HepG2 (cell line): ENCODE measurements at regions not wholly inside any gene's neighbourhood (a gene's known extent, or its start where the extent isn't known, plus 50 kb on each side); places are given as distances from the start of the nearest gene placed in this dataset.

Experiments
- ATAC-seq: fragments of 200-7000 bp; cut with Tn5 transposase; 3 replicates; pipeline ENCODE4 v1.9.1; 2020; ENCODE audit warnings: mild to moderate bottlenecking, moderate library complexity
- BruUV-seq: library from RNA; stranded (reverse); fragments of 400-500 nt; replicated peaks from 2 replicates; lab custom pipeline; 2021; lab: Mats Ljungman, UMichigan
- CTCF ChIA-PET: fragments of 300-600 bp; formaldehyde crosslinking; extraction: SDS; loops from one replicate; lab custom pipeline; 2021; ENCODE audit warnings: low total read pairs, inconsistent platforms, low intra/inter-chr PET ratio; lab: Yijun Ruan, JAX
- POLR2A ChIA-PET: fragments of 350-600 bp; sonication (Branson Sonifier 250); formaldehyde crosslinking; loops from one replicate; lab custom pipeline; 2020; ENCODE audit warnings: antibody characterized with exemption, inconsistent platforms; lab: Yijun Ruan, JAX
- DNase-seq: peaks from one replicate; pipeline ENCODE4 v3.0.0-alpha.2; 2015; ENCODE audit warnings: low spot score
- FAIRE-seq: peaks from 3 replicates; lab custom pipeline; 2011; peaks lifted over from hg19 to GRCh38; lab: Jason Lieb, UNC
- H2AFZ ChIP-seq: one replicate; pipeline ENCODE4 v1.6.1; 2011; ENCODE audit warnings: low read length, inconsistent platforms
- H3K27ac ChIP-seq: fragments of 300-600 bp; 3 replicates; pipeline ENCODE4 v1.8.0; 2011; ENCODE audit warnings: mixed run types, mild to moderate bottlenecking, mixed read lengths, low read length, inconsistent platforms; ENCODE audit not compliant: insufficient read depth; ENCODE audit errors: extremely low read length
- H3K27me3 ChIP-seq, 2 experiments: fragments of 200-600 bp in 1 of 2; 2 replicates in 1 of 2; 3 replicates in 1 of 2; pipeline versions ENCODE4 v1.6.0 to v1.8.0; 2011; ENCODE audit warnings: low read length in 2 of 2, mild to moderate bottlenecking in 2 of 2, moderate library complexity in 2 of 2, inconsistent platforms in 1 of 2; ENCODE audit not compliant: insufficient read depth in 2 of 2, control insufficient read depth in 1 of 2
- H3K36me3 ChIP-seq, 2 experiments: fragments of 200-600 bp in 1 of 2; replicated peaks in 1 of 2; 2 replicates in 1 of 2; 3 replicates in 1 of 2; pipeline versions ENCODE4 v1.5.1 to v1.8.0; 2011; ENCODE audit warnings: low read length in 2 of 2, inconsistent platforms in 1 of 2; ENCODE audit not compliant: insufficient read depth in 2 of 2, control insufficient read depth in 1 of 2
- H3K4me1 ChIP-seq: 2 replicates; pipeline ENCODE4 v1.5.1; 2012; ENCODE audit warnings: low read length, inconsistent platforms; ENCODE audit not compliant: insufficient read depth
- H3K4me2 ChIP-seq: 2 replicates; pipeline ENCODE4 v1.6.0; 2011; ENCODE audit warnings: low read depth, low read length, inconsistent platforms
- H3K4me3 ChIP-seq, 3 experiments: fragments of 200-600 bp in 1 of 3; sonication (generic), shearing (Covaris generic) in 1 of 3; replicated peaks in 1 of 3; 2 replicates each; pipeline ENCODE4 v1.5.1; 2011 to 2016; ENCODE audit warnings: low read length in 3 of 3, inconsistent platforms in 2 of 3, low read depth in 2 of 3, mild to moderate bottlenecking in 2 of 3, control low read depth in 1 of 3, mixed read lengths in 1 of 3; ENCODE audit not compliant: insufficient read depth in 1 of 3
- H3K79me2 ChIP-seq: one replicate; pipeline ENCODE4 v1.6.1; 2011; ENCODE audit warnings: low read length, inconsistent platforms; ENCODE audit not compliant: insufficient read depth
- H3K9ac ChIP-seq: 2 replicates; pipeline ENCODE4 v1.6.0; 2011; ENCODE audit warnings: mild to moderate bottlenecking, low read depth, low read length, inconsistent platforms; ENCODE audit not compliant: insufficient read depth
- H3K9me3 ChIP-seq: 2 replicates; pipeline ENCODE4 v1.5.1; 2012; ENCODE audit warnings: mild to moderate bottlenecking, low read length
- H4K20me1 ChIP-seq: 2 replicates; pipeline ENCODE4 v1.6.0; 2011; ENCODE audit warnings: inconsistent platforms, mild to moderate bottlenecking, low read length, moderate library complexity; ENCODE audit not compliant: insufficient read depth
- KAT8 ChIP-seq: IDR thresholded peaks from 2 replicates; pipeline ENCODE4 v1.6.1; 2016; ENCODE audit warnings: missing genetic modification reagents, missing compliant biosample characterization
- NPAS2 ChIP-seq: sonication (generic); formaldehyde crosslinking; IDR thresholded peaks from 2 replicates; pipeline ENCODE4 v1.8.0; 2022; ENCODE audit warnings: mild to moderate bottlenecking, missing genetic modification reagents, borderline replicate concordance
- PHF5A ChIP-seq: IDR thresholded peaks from one replicate; pipeline ENCODE4 v1.6.1; 2018; ENCODE audit warnings: low read depth, missing genetic modification reagents; ENCODE audit not compliant: unreplicated experiment
- SIN3B ChIP-seq: fragments of 150-350 bp; IDR thresholded peaks from 2 replicates; pipeline ENCODE4 v1.6.1; 2014; ENCODE audit warnings: low read length
- SP2 ChIP-seq: sonication (generic); formaldehyde crosslinking; IDR thresholded peaks from 2 replicates; pipeline ENCODE4 v1.5.1; 2020; ENCODE audit warnings: mild to moderate bottlenecking, missing genetic modification reagents
- STAT6 ChIP-seq: sonication (generic); formaldehyde crosslinking; IDR thresholded peaks from 2 replicates; pipeline ENCODE4 v1.4.0; 2020; ENCODE audit warnings: missing genetic modification reagents, mild to moderate bottlenecking, borderline replicate concordance
- ZFP36 ChIP-seq: fragments of 150-350 bp; IDR thresholded peaks from 2 replicates; pipeline ENCODE4 v1.6.1; 2018; ENCODE audit warnings: borderline replicate concordance, low read length, low read depth; ENCODE audit not compliant: partially characterized antibody
- ZFP37 ChIP-seq: sonication (generic); formaldehyde crosslinking; IDR thresholded peaks from 2 replicates; pipeline ENCODE4 v1.4.0; 2020; ENCODE audit warnings: missing genetic modification reagents, borderline replicate concordance
- ZNF101 ChIP-seq: sonication (generic); formaldehyde crosslinking; IDR thresholded peaks from 2 replicates; pipeline ENCODE4 v1.4.0; 2020; ENCODE audit warnings: mild to moderate bottlenecking, low read depth, missing genetic modification reagents, borderline replicate concordance
- ZNF24 ChIP-seq: fragments of 450-650 bp; IDR thresholded peaks from 2 replicates; pipeline ENCODE4 v1.6.1; 2017; ENCODE audit warnings: antibody characterized with exemption, mild to moderate bottlenecking
- WGBS: methylation state at CpG from one replicate; pipeline ENCODE4 v1.1.6; 2017; ENCODE audit warnings: low lambda C conversion rate; 5-methylcytosine and 5-hydroxymethylcytosine counted together
- in situ Hi-C: cut with HindIII; loops from 2 replicates; pipeline ENCODE4 v1.10.0; 2017; ENCODE audit warnings: low pct_unique_long_range_greater_than_20kb; ENCODE audit not compliant: extremely low pct_ligation_motif_present
- intact Hi-C: fragments of 100-400 bp; cut with micrococcal nuclease; formaldehyde crosslinking; loops from one replicate; pipeline ENCODE4 v1.10.0; 2022; ENCODE audit not compliant: unreplicated experiment
- TF ChIP-seq, protein P1 (sequence below): sonication (generic); formaldehyde crosslinking; IDR thresholded peaks from 2 replicates; pipeline ENCODE4 v1.8.1; 2023; ENCODE audit warnings: mild to moderate bottlenecking, moderate library complexity, missing genetic modification reagents
- TF ChIP-seq, protein P2 (sequence below): sonication (generic); formaldehyde crosslinking; IDR thresholded peaks from 2 replicates; pipeline ENCODE4 v1.4.0; 2020; ENCODE audit warnings: missing genetic modification reagents
- TF ChIP-seq, protein P3 (sequence below): sonication (generic); formaldehyde crosslinking; IDR thresholded peaks from 2 replicates; pipeline ENCODE4 v1.4.0; 2020; ENCODE audit warnings: missing genetic modification reagents; ENCODE audit errors: not compliant biosample characterization

GRCh38 chr20:26207237-26207966 lies 510.7 kb upstream of the ZNF337 start:
- FAIRE-seq, result no peak
- Histone ChIP-seq H3K27me3 (no peaks in the 10 kb centered on the region), H3K4me1 (no peaks in the 10 kb centered on the region), H3K4me2 (no peak overlapping the region), H3K79me2 (no peaks in the 10 kb centered on the region), H3K4me3 (no peak overlapping the region), H3K9ac (no peak overlapping the region), H3K36me3 (no peaks in the 10 kb centered on the region), H3K9me3 (peaks cover 1% of the 10 kb centered on the region), H3K27ac (no peak overlapping the region), H4K20me1 (no peaks in the 10 kb centered on the region), H2AFZ (no peak overlapping the region)
- WGBS, result 17% methylated on average over 3 of the region's 3 CpGs
- no TSS peak for BruUV-seq
- intact Hi-C loops, result no loop called here
- TF ChIP-seq ZFP37 (CRISPR knock-in tag) (no peak), NPAS2 (no peak), STAT6 (CRISPR knock-in tag) (no peak), ZFP36 (no peak), ZNF24 (no peak), ZNF101 (no peak), KAT8 (CRISPR knock-in tag) (no peak), SIN3B (no peak), PHF5A (CRISPR knock-in tag) (no peak), SP2 (CRISPR knock-in tag) (no peak)
- TF ChIP-seq, protein P1, sequence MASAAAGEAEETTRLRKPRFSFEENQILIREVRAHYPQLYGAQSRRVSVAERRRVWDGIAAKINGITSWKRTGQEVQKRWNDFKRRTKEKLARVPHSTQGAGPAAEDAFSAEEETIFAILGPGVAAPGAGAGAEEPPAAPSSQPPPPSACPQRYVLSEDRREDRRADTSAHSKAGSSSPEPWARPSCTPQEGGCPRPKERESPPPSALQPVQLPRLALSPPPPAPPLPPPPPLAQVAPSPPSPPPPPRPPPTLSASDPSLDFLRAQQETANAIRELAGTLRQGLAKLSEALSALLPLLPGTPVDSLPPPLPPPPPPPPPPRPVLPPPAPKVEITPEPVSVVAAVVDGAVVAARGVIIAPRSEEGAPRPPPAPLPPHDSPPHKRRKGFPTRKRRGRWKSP (CRISPR knock-in tag), result no peak
- TF ChIP-seq, protein P2, sequence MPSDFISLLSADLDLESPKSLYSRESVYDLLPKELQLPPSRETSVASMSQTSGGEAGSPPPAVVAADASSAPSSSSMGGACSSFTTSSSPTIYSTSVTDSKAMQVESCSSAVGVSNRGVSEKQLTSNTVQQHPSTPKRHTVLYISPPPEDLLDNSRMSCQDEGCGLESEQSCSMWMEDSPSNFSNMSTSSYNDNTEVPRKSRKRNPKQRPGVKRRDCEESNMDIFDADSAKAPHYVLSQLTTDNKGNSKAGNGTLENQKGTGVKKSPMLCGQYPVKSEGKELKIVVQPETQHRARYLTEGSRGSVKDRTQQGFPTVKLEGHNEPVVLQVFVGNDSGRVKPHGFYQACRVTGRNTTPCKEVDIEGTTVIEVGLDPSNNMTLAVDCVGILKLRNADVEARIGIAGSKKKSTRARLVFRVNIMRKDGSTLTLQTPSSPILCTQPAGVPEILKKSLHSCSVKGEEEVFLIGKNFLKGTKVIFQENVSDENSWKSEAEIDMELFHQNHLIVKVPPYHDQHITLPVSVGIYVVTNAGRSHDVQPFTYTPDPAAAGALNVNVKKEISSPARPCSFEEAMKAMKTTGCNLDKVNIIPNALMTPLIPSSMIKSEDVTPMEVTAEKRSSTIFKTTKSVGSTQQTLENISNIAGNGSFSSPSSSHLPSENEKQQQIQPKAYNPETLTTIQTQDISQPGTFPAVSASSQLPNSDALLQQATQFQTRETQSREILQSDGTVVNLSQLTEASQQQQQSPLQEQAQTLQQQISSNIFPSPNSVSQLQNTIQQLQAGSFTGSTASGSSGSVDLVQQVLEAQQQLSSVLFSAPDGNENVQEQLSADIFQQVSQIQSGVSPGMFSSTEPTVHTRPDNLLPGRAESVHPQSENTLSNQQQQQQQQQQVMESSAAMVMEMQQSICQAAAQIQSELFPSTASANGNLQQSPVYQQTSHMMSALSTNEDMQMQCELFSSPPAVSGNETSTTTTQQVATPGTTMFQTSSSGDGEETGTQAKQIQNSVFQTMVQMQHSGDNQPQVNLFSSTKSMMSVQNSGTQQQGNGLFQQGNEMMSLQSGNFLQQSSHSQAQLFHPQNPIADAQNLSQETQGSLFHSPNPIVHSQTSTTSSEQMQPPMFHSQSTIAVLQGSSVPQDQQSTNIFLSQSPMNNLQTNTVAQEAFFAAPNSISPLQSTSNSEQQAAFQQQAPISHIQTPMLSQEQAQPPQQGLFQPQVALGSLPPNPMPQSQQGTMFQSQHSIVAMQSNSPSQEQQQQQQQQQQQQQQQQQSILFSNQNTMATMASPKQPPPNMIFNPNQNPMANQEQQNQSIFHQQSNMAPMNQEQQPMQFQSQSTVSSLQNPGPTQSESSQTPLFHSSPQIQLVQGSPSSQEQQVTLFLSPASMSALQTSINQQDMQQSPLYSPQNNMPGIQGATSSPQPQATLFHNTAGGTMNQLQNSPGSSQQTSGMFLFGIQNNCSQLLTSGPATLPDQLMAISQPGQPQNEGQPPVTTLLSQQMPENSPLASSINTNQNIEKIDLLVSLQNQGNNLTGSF, result no peak
- TF ChIP-seq, protein P3, sequence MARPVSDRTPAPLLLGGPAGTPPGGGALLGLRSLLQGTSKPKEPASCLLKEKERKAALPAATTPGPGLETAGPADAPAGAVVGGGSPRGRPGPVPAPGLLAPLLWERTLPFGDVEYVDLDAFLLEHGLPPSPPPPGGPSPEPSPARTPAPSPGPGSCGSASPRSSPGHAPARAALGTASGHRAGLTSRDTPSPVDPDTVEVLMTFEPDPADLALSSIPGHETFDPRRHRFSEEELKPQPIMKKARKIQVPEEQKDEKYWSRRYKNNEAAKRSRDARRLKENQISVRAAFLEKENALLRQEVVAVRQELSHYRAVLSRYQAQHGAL, result no peak
- in situ Hi-C loops, result no loop called here
- DNase-seq, result no peak
- no peak for ATAC-seq
- POLR2A ChIA-PET, result no interaction called here
- CTCF ChIA-PET, result no interaction called here
